ENCODE measurements at regions not wholly inside any gene's neighbourhood (a gene's known extent, or its start where the extent isn't known, plus 50 kb on each side); places are given as distances from the start of the nearest gene placed in this dataset.

DNA sequence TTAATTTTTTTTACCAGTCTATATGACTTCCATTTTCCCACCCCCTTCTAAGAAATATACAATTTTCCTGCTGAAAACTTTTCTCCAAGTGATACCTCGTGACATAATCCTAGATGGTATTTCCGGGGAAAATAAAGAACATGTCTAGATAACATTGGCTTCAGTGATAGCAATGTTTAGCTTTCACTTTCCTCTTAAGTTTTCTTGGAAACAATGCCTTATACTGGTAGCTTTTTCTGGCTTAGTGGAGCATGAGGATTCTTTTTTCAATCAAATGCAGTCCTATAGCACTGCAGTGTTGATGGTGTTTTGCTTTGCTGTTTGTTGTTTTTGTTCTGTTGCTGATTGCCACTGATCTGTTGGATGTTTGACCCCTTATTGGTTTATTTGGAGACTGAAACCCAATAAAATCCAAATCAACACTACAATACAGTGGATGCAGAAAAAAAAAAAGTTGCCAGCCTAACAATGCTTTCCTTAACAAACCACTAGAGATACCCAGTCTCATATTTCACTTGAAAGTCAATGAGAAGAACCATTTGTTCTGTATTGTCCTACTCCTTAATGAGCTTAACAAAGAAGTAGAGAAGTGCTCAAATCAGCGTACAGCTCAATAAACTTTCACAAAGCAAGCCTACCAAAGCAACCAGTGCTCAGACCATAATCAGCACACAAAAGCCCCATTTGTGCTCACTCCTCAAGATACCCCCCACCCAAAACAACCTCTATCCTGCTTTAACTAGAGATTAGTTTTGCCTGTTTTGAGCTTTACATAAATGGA, 74.2 kb upstream of the GRAMD2B start:
- WGBS, 4 donors = 53 to 69% (median 58%) methylated on average over 3 of the region's 3 CpGs
- no peaks in the 10 kb centered on the region for H3K9me3 ChIP-seq (replicated peaks in 1 of 3)
- intact Hi-C loops (cut with DNase I) = loop anchor here (5.0 to 10.0 kb wide), 2 partner anchors 248 to 436 kb away; partner anchors contain the start of gene ALDH7A1 (in 1 of the 2)
- H3K27me3 ChIP-seq = no peaks in the 10 kb centered on the region
- no peak for TF ChIP-seq POLR2A (IDR thresholded peaks at IDR 0.05)
- TF ChIP-seq, protein P1, sequence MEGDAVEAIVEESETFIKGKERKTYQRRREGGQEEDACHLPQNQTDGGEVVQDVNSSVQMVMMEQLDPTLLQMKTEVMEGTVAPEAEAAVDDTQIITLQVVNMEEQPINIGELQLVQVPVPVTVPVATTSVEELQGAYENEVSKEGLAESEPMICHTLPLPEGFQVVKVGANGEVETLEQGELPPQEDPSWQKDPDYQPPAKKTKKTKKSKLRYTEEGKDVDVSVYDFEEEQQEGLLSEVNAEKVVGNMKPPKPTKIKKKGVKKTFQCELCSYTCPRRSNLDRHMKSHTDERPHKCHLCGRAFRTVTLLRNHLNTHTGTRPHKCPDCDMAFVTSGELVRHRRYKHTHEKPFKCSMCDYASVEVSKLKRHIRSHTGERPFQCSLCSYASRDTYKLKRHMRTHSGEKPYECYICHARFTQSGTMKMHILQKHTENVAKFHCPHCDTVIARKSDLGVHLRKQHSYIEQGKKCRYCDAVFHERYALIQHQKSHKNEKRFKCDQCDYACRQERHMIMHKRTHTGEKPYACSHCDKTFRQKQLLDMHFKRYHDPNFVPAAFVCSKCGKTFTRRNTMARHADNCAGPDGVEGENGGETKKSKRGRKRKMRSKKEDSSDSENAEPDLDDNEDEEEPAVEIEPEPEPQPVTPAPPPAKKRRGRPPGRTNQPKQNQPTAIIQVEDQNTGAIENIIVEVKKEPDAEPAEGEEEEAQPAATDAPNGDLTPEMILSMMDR (IDR thresholded peaks at IDR 0.05) = no peak
- no peak for DNase-seq
- no peaks in the 10 kb centered on the region for H3K36me3 ChIP-seq (replicated peaks in 1 of 2)
- peak overlapping the region in 2 of 5 donors; percentile 7 to 34 for H3K27ac ChIP-seq
- H3K4me3 ChIP-seq = no peak overlapping the region
- no peaks in the 10 kb centered on the region for H3K4me1 ChIP-seq (replicated peaks in 1 of 2)

GRCh38 chr5:126351153-126351552, 72.1 kb upstream of the GRAMD2B start:
- TF ChIP-seq, protein P1 (IDR thresholded peaks at IDR 0.05) = no peak
- no peak for TF ChIP-seq POLR2A (IDR thresholded peaks at IDR 0.05)
- H3K27ac ChIP-seq = peak overlapping the region in 2 of 5 donors; percentile 6 to 65
- H3K36me3 ChIP-seq (replicated peaks in 1 of 2) = no peaks in the 10 kb centered on the region
- no peaks in the 10 kb centered on the region for H3K27me3 ChIP-seq
- H3K4me3 ChIP-seq = no peak overlapping the region
- H3K9me3 ChIP-seq (replicated peaks in 1 of 3) = no peaks in the 10 kb centered on the region
- no peaks in the 10 kb centered on the region for H3K4me1 ChIP-seq (replicated peaks in 1 of 2)
- intact Hi-C loops (cut with DNase I) = loop anchor here (5.0 to 10.0 kb wide), 4 partner anchors 144 to 186 kb away; no protein-coding TSS in a partner anchor
- 62 to 86% (median 68%) methylated on average over 1 of the region's 1 CpG for WGBS, 4 donors
- no peak for DNase-seq

DNA sequence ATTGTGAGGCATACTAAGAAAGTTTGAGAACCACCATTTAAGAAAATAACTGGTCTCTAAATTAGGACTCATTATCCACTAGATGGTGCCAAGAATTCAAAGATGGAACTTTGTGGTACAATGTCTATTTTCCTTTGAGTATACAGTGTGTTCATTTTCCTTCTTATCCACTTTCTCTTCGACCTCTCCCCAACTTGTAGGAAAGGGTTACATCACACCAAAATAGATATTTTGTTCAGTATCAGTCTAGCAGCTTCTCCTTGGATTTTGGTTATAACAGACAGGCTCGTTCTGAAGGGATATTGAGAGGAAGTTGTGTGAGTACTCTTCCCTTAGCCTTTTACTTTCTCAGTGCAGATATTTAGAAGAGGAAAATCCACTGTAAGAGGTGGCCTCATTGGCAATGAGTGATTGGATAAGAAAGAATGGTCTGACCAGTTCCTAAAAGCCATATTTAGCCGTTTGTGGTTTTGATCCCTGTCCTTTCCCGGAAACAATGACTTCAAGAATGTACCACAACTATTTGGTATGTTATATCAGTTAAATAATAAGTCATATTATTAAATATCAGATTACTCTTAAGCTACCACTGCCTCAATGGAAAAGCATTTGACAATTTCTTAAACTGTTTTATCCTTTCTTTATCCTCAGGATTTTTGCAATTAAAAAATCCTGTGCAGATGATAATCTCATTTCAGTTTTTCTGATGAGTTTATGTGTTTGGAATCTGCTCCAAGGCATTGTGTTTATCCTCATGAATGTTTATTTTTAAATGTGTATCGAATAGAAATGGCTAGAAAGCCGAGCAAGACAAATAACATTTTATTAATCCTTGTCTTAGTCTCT, 69.0 kb upstream of the GRAMD2B start:
- no peaks in the 10 kb centered on the region for H3K36me3 ChIP-seq (replicated peaks in 1 of 2)
- no peak for TF ChIP-seq POLR2A (IDR thresholded peaks at IDR 0.05)
- TF ChIP-seq, protein P1 (IDR thresholded peaks at IDR 0.05) = peak; percentile 15 to 87 (median 68)
- H3K4me3 ChIP-seq = peak overlapping the region in 1 of 4 donors; percentile 37
- intact Hi-C loops (cut with DNase I) = loop anchor here (5.0 to 10.0 kb wide), 4 partner anchors 141 to 183 kb away; no protein-coding TSS in a partner anchor
- WGBS, 4 donors = 31 to 42% (median 37%) methylated on average over 6 of the region's 6 CpGs
- H3K27me3 ChIP-seq = no peaks in the 10 kb centered on the region
- DNase-seq = no peak
- H3K4me1 ChIP-seq (replicated peaks in 1 of 2) = no peaks in the 10 kb centered on the region
- H3K9me3 ChIP-seq (replicated peaks in 1 of 3) = no peaks in the 10 kb centered on the region
- H3K27ac ChIP-seq = peak overlapping the region in 4 of 5 donors; percentile 32 to 81 (median 50)
